HepG2 (cell line): ENCODE measurements at regions not wholly inside any gene's neighbourhood (a gene's known extent, or its start where the extent isn't known, plus 50 kb on each side); places are given as distances from the start of the nearest gene placed in this dataset.

Source experiments
- CBX5 ChIP-seq: sonication (generic); formaldehyde crosslinking; IDR thresholded peaks from 2 replicates; pipeline ENCODE4 v1.4.0; 2020; ENCODE audit warnings: missing genetic modification reagents, borderline replicate concordance
- CREB1 ChIP-seq, 2 experiments: fragments of 450-650 bp in 1 of 2; IDR thresholded peaks; 2 replicates each; pipeline ENCODE4 v1.6.1; 2016 to 2017; ENCODE audit warnings: control low read depth in 1 of 2, mild to moderate bottlenecking in 1 of 2, missing compliant biosample characterization in 1 of 2, missing genetic modification characterization in 1 of 2
- EZH2 ChIP-seq: conservative IDR thresholded peaks from 2 replicates; pipeline ENCODE4 v1.6.1; 2012; ENCODE audit warnings: mild to moderate bottlenecking, low read depth, low read length, moderate library complexity
- GZF1 ChIP-seq: sonication (generic); formaldehyde crosslinking; IDR thresholded peaks from 2 replicates; pipeline ENCODE4 v1.5.1; 2020; ENCODE audit warnings: mild to moderate bottlenecking, missing genetic modification reagents
- HDAC1 ChIP-seq: sonication (generic); formaldehyde crosslinking; IDR thresholded peaks from 2 replicates; pipeline ENCODE4 v1.5.1; 2020; ENCODE audit warnings: mild to moderate bottlenecking, missing genetic modification reagents
- HES4 ChIP-seq: sonication (generic); formaldehyde crosslinking; IDR thresholded peaks from 2 replicates; pipeline ENCODE4 v1.9.0; 2021; ENCODE audit warnings: mild to moderate bottlenecking, missing genetic modification reagents, borderline replicate concordance
- HNRNPH1 ChIP-seq: fragments of 200-400 bp; formaldehyde crosslinking; optimal IDR thresholded peaks from 2 replicates; pipeline ENCODE3; 2017; ENCODE audit warnings: mild to moderate bottlenecking, low read depth, low read length
- ONECUT2 ChIP-seq: sonication (generic); formaldehyde crosslinking; IDR thresholded peaks from 2 replicates; pipeline ENCODE4 v1.4.0; 2020; ENCODE audit warnings: missing genetic modification reagents
- SMARCC2 ChIP-seq: fragments of 450-650 bp; IDR thresholded peaks from 2 replicates; pipeline ENCODE4 v1.6.1; 2017; ENCODE audit warnings: antibody characterized with exemption, mild to moderate bottlenecking
- SOX13 ChIP-seq, 3 experiments: fragments of 450-650 bp in 1 of 3; sonication (generic) in 1 of 3; formaldehyde crosslinking in 1 of 3; IDR thresholded peaks in 2 of 3; conservative IDR thresholded peaks in 1 of 3; 2 replicates each; pipeline versions ENCODE4 v1.5.0 to v1.6.1; 2016 to 2020; ENCODE audit warnings: antibody characterized with exemption in 1 of 3, mild to moderate bottlenecking in 1 of 3, missing compliant biosample characterization in 1 of 3, missing genetic modification reagents in 1 of 3, moderate library complexity in 1 of 3
- TSC22D2 ChIP-seq: sonication (generic); formaldehyde crosslinking; IDR thresholded peaks from 2 replicates; pipeline ENCODE4 v1.5.1; 2020; ENCODE audit warnings: missing genetic modification reagents, mild to moderate bottlenecking, borderline replicate concordance
- ZNF629 ChIP-seq: sonication (generic); formaldehyde crosslinking; conservative IDR thresholded peaks from 2 replicates; pipeline ENCODE4 v1.5.0; 2020; ENCODE audit warnings: missing genetic modification reagents
- TF ChIP-seq, protein P1 (sequence below): sonication (generic); formaldehyde crosslinking; IDR thresholded peaks from 2 replicates; pipeline ENCODE4 v1.5.0; 2020; ENCODE audit warnings: mild to moderate bottlenecking, missing genetic modification reagents, borderline replicate concordance
- TF ChIP-seq, protein P2 (sequence below): sonication (generic); formaldehyde crosslinking; IDR thresholded peaks from 2 replicates; pipeline ENCODE4 v1.5.0; 2020; ENCODE audit warnings: missing genetic modification reagents, mild to moderate bottlenecking, borderline replicate concordance
- TF ChIP-seq, protein P3 (sequence below): sonication (generic); formaldehyde crosslinking; IDR thresholded peaks from 2 replicates; pipeline ENCODE4 v1.4.0; 2020; ENCODE audit warnings: missing genetic modification reagents
- TF ChIP-seq, protein P4 (sequence below): IDR thresholded peaks from 2 replicates; pipeline ENCODE4 v1.6.1; 2016; ENCODE audit warnings: missing compliant biosample characterization, missing genetic modification reagents, borderline replicate concordance

DNA sequence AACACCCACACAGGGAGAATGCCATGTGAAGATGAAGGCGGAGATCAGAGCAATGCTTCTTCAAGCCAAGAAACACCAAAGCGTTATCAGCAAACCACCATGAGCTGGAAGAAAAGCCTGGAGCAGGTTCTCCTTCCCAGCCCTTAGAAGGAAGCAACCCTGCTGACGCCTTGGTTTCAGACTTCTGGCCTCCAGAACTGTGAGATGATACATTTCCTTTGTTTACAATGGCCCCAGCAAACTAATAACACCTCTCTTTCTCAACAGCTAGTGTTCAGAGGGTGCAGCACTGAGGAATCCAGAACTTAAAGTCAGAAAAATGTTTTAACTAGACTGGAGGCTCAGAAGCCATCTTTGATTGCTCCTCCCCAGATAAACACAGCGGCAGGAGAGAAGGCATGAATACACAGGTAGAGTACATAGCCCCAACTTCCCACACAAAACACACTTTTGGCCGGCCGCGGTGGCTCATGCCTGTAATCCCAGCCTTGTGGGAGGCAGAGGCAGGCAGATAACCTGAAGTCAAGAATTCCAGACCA lies 132.4 kb upstream of the LPP start (continued):
- TF ChIP-seq, protein P1, sequence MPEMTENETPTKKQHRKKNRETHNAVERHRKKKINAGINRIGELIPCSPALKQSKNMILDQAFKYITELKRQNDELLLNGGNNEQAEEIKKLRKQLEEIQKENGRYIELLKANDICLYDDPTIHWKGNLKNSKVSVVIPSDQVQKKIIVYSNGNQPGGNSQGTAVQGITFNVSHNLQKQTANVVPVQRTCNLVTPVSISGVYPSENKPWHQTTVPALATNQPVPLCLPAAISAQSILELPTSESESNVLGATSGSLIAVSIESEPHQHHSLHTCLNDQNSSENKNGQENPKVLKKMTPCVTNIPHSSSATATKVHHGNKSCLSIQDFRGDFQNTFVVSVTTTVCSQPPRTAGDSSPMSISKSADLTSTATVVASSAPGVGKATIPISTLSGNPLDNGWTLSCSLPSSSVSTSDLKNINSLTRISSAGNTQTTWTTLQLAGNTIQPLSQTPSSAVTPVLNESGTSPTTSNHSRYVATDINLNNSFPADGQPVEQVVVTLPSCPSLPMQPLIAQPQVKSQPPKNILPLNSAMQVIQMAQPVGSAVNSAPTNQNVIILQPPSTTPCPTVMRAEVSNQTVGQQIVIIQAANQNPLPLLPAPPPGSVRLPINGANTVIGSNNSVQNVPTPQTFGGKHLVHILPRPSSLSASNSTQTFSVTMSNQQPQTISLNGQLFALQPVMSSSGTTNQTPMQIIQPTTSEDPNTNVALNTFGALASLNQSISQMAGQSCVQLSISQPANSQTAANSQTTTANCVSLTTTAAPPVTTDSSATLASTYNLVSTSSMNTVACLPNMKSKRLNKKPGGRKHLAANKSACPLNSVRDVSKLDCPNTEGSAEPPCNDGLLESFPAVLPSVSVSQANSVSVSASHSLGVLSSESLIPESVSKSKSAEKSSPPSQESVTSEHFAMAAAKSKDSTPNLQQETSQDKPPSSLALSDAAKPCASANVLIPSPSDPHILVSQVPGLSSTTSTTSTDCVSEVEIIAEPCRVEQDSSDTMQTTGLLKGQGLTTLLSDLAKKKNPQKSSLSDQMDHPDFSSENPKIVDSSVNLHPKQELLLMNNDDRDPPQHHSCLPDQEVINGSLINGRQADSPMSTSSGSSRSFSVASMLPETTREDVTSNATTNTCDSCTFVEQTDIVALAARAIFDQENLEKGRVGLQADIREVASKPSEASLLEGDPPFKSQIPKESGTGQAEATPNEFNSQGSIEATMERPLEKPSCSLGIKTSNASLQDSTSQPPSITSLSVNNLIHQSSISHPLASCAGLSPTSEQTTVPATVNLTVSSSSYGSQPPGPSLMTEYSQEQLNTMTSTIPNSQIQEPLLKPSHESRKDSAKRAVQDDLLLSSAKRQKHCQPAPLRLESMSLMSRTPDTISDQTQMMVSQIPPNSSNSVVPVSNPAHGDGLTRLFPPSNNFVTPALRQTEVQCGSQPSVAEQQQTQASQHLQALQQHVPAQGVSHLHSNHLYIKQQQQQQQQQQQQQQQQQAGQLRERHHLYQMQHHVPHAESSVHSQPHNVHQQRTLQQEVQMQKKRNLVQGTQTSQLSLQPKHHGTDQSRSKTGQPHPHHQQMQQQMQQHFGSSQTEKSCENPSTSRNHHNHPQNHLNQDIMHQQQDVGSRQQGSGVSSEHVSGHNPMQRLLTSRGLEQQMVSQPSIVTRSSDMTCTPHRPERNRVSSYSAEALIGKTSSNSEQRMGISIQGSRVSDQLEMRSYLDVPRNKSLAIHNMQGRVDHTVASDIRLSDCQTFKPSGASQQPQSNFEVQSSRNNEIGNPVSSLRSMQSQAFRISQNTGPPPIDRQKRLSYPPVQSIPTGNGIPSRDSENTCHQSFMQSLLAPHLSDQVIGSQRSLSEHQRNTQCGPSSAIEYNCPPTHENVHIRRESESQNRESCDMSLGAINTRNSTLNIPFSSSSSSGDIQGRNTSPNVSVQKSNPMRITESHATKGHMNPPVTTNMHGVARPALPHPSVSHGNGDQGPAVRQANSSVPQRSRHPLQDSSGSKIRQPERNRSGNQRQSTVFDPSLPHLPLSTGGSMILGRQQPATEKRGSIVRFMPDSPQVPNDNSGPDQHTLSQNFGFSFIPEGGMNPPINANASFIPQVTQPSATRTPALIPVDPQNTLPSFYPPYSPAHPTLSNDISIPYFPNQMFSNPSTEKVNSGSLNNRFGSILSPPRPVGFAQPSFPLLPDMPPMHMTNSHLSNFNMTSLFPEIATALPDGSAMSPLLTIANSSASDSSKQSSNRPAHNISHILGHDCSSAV (CRISPR knock-in tag): no peak
- TF ChIP-seq TSC22D2 (CRISPR knock-in tag) (no peak), EZH2 (no peak), ZNF629 (CRISPR knock-in tag) (0 out of 2 replicates have a peak, but pooled peaks have one; percentile 15), HES4 (CRISPR knock-in tag) (no peak), HNRNPH1 (no peak), CREB1 (IDR thresholded peaks at IDR 0.05) (no peak), CREB1 (CRISPR knock-in tag; IDR thresholded peaks at IDR 0.05) (peak; percentile 57; the same call in 1 of the 2 replicates), HDAC1 (peak; percentile 74), CBX5 (CRISPR knock-in tag) (peak; percentile 67; the same call in 1 of the 2 replicates), ONECUT2 (CRISPR knock-in tag) (0 out of 2 replicates have a peak, but pooled peaks have one; percentile 33), SOX13 (IDR thresholded peaks at IDR 0.05) (no peak), SOX13 (CRISPR knock-in tag; conservative IDR thresholded peaks at IDR 0.05 in 1 of 2, IDR thresholded peaks at IDR 0.05 in 1 of 2) (peak in 1 of 2 experiments; percentile 70; a peak in 2 of 4 replicates), GZF1 (CRISPR knock-in tag) (no peak), SMARCC2 (no peak)
- TF ChIP-seq, protein P2, sequence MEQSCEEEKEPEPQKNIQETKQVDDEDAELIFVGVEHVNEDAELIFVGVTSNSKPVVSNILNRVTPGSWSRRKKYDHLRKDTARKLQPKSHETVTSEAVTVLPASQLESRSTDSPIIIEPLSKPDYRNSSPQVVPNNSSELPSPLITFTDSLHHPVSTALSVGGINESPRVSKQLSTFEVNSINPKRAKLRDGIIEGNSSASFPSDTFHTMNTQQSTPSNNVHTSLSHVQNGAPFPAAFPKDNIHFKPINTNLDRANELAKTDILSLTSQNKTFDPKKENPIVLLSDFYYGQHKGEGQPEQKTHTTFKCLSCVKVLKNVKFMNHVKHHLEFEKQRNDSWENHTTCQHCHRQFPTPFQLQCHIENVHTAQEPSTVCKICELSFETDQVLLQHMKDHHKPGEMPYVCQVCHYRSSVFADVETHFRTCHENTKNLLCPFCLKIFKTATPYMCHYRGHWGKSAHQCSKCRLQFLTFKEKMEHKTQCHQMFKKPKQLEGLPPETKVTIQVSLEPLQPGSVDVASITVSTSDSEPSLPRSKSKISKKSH (CRISPR knock-in tag): no peak
- TF ChIP-seq, protein P3, sequence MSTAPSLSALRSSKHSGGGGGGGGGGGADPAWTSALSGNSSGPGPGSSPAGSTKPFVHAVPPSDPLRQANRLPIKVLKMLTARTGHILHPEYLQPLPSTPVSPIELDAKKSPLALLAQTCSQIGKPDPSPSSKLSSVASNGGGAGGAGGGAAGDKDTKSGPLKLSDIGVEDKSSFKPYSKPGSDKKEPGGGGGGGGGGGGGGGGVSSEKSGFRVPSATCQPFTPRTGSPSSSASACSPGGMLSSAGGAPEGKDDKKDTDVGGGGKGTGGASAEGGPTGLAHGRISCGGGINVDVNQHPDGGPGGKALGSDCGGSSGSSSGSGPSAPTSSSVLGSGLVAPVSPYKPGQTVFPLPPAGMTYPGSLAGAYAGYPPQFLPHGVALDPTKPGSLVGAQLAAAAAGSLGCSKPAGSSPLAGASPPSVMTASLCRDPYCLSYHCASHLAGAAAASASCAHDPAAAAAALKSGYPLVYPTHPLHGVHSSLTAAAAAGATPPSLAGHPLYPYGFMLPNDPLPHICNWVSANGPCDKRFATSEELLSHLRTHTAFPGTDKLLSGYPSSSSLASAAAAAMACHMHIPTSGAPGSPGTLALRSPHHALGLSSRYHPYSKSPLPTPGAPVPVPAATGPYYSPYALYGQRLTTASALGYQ (CRISPR knock-in tag): peak; percentile 31; the same call in 1 of the 2 replicates
- TF ChIP-seq, protein P4, sequence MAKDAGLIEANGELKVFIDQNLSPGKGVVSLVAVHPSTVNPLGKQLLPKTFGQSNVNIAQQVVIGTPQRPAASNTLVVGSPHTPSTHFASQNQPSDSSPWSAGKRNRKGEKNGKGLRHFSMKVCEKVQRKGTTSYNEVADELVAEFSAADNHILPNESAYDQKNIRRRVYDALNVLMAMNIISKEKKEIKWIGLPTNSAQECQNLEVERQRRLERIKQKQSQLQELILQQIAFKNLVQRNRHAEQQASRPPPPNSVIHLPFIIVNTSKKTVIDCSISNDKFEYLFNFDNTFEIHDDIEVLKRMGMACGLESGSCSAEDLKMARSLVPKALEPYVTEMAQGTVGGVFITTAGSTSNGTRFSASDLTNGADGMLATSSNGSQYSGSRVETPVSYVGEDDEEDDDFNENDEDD (CRISPR knock-in tag): no peak
